IMR-90 (cell line): ENCODE measurements at regions not wholly inside any gene's neighbourhood (a gene's known extent, or its start where the extent isn't known, plus 50 kb on each side); places are given as distances from the start of the nearest gene placed in this dataset.

Experiments used
- ATAC-seq: fragments of 200-7000 bp; cut with Tn5 transposase; 2 replicates; pipeline ENCODE4 v1.9.1; 2020; ENCODE audit warnings: low read depth, mild to moderate bottlenecking, moderate library complexity
- BruUV-seq: library from RNA; stranded (reverse); fragments of 400-500 nt; replicated peaks from 2 replicates; lab custom pipeline; 2021; lab: Mats Ljungman, UMichigan
- CTCF ChIA-PET: fragments of 300-600 bp; formaldehyde crosslinking; extraction: SDS; loops from one replicate; lab custom pipeline; 2021; ENCODE audit warnings: antibody characterized with exemption; lab: Yijun Ruan, JAX
- POLR2A ChIA-PET: fragments of 300-600 bp; sonication (Branson Sonifier 250); formaldehyde crosslinking; loops from one replicate; lab custom pipeline; 2022; ENCODE audit warnings: antibody characterized with exemption; ENCODE audit not compliant: unreplicated experiment; lab: Charles Lee
- DNase-seq: peaks from one replicate; pipeline ENCODE4 v3.0.0; 2013
- H2AFZ ChIP-seq: replicated peaks from 2 replicates; pipeline ENCODE3; 2013; ENCODE audit warnings: low read length, mild to moderate bottlenecking; ENCODE audit not compliant: poor library complexity
- H2AK5ac ChIP-seq: 2 replicates; pipeline ENCODE4 v1.6.1; 2013; ENCODE audit warnings: low read depth, low read length, inconsistent platforms
- H2AK9ac ChIP-seq: replicated peaks from 2 replicates; pipeline ENCODE3; 2013; ENCODE audit warnings: mild to moderate bottlenecking, low read depth, low read length, moderate library complexity; ENCODE audit not compliant: poor library complexity
- H2BK120ac ChIP-seq: 2 replicates; pipeline ENCODE4 v1.6.1; 2013; ENCODE audit warnings: low read depth, low read length, inconsistent platforms
- H2BK15ac ChIP-seq: 3 replicates; pipeline ENCODE4 v1.6.1; 2013; ENCODE audit warnings: low read depth, low read length, inconsistent platforms
- H2BK20ac ChIP-seq: 2 replicates; pipeline ENCODE4 v1.6.1; 2013; ENCODE audit warnings: low read depth, mild to moderate bottlenecking, inconsistent platforms, low read length, moderate library complexity
- H2BK5ac ChIP-seq: 2 replicates; pipeline ENCODE4 v1.6.1; 2013; ENCODE audit warnings: mild to moderate bottlenecking, low read depth, low read length, inconsistent platforms; ENCODE audit not compliant: poor library complexity, severe bottlenecking
- H3K14ac ChIP-seq: replicated peaks from 2 replicates; pipeline ENCODE4 v1.6.1; 2013; ENCODE audit warnings: low read depth, low read length, inconsistent platforms
- H3K18ac ChIP-seq: 2 replicates; pipeline ENCODE4 v1.6.1; 2013; ENCODE audit warnings: low read depth, low read length, control low read depth
- H3K23ac ChIP-seq: 2 replicates; pipeline ENCODE4 v1.6.1; 2013; ENCODE audit warnings: low read depth, low read length, inconsistent platforms
- H3K27ac ChIP-seq: 2 replicates; pipeline ENCODE4 v1.5.1; 2013; ENCODE audit warnings: mild to moderate bottlenecking, control low read depth, low read length; ENCODE audit not compliant: insufficient read depth
- H3K27me3 ChIP-seq: 2 replicates; pipeline ENCODE4 v1.6.1; 2013; ENCODE audit warnings: low read length; ENCODE audit not compliant: control insufficient read depth, insufficient read depth
- H3K36me3 ChIP-seq: 2 replicates; pipeline ENCODE4 v1.6.1; 2013; ENCODE audit warnings: low read length, mixed read lengths; ENCODE audit not compliant: control insufficient read depth, insufficient read depth
- H3K4ac ChIP-seq: 2 replicates; pipeline ENCODE4 v1.6.1; 2013; ENCODE audit warnings: low read depth, low read length, inconsistent platforms
- H3K4me1 ChIP-seq: 2 replicates; pipeline ENCODE4 v1.6.1; 2013; ENCODE audit warnings: low read length, mixed read lengths; ENCODE audit not compliant: control insufficient read depth, insufficient read depth
- H3K4me2 ChIP-seq: 2 replicates; pipeline ENCODE4 v1.6.1; 2013; ENCODE audit warnings: low read depth, mild to moderate bottlenecking, control low read depth, low read length, moderate library complexity
- H3K4me3 ChIP-seq: 2 replicates; pipeline ENCODE4 v1.5.1; 2013; ENCODE audit warnings: low read depth, mild to moderate bottlenecking, control low read depth, low read length, moderate library complexity; ENCODE audit not compliant: insufficient read depth
- H3K56ac ChIP-seq: 2 replicates; pipeline ENCODE4 v1.6.1; 2013; ENCODE audit warnings: low read length, inconsistent platforms; ENCODE audit not compliant: insufficient read depth; ENCODE audit errors: extremely low read depth
- H3K79me1 ChIP-seq, 2 experiments: 2 replicates each; pipeline ENCODE4 v1.6.1; 2013; ENCODE audit warnings: low read length in 2 of 2, inconsistent platforms in 1 of 2, low read depth in 1 of 2
- H3K9ac ChIP-seq: 2 replicates; pipeline ENCODE4 v1.6.1; 2013; ENCODE audit warnings: low read depth, low read length, control low read depth
- H3K9me1 ChIP-seq: 2 replicates; pipeline ENCODE4 v1.6.1; 2013; ENCODE audit warnings: low read length, inconsistent platforms; ENCODE audit not compliant: insufficient read depth
- H3K9me3 ChIP-seq: 2 replicates; pipeline ENCODE4 v1.6.1; 2013; ENCODE audit warnings: low read length; ENCODE audit not compliant: control insufficient read depth, insufficient read depth
- H4K20me1 ChIP-seq: 2 replicates; pipeline ENCODE4 v1.6.1; 2013; ENCODE audit warnings: low read length, inconsistent platforms; ENCODE audit not compliant: insufficient read depth
- H4K5ac ChIP-seq: 2 replicates; pipeline ENCODE4 v1.6.1; 2013; ENCODE audit warnings: mild to moderate bottlenecking, low read depth, low read length, control low read depth
- H4K8ac ChIP-seq, 2 experiments: 2 replicates each; pipeline ENCODE4 v1.6.1; 2013; ENCODE audit warnings: low read depth in 2 of 2, low read length in 2 of 2, control low read depth in 1 of 2, inconsistent platforms in 1 of 2
- H4K91ac ChIP-seq: 2 replicates; pipeline ENCODE4 v1.6.1; 2013; ENCODE audit warnings: low read depth, low read length, inconsistent platforms; ENCODE audit not compliant: insufficient read depth
- CHD1 ChIP-seq: IDR thresholded peaks from 2 replicates; pipeline ENCODE4 v1.6.1; 2012; ENCODE audit warnings: low read depth, low read length, improper control_type of control experiment
- CTCF ChIP-seq: conservative IDR thresholded peaks from 2 replicates; pipeline ENCODE4 v1.5.1; 2012; ENCODE audit warnings: mild to moderate bottlenecking, low read depth, low read length, improper control_type of control experiment
- MAZ ChIP-seq: IDR thresholded peaks from 2 replicates; pipeline ENCODE4 v1.6.1; 2012; ENCODE audit warnings: low read depth, mild to moderate bottlenecking, low read length, improper control_type of control experiment, moderate library complexity, borderline replicate concordance
- MXI1 ChIP-seq: IDR thresholded peaks from 2 replicates; pipeline ENCODE4 v1.6.1; 2012; ENCODE audit warnings: low read depth, mild to moderate bottlenecking, low read length, moderate library complexity, borderline replicate concordance
- SMC3 ChIP-seq: fragments of 150-350 bp; IDR thresholded peaks from 2 replicates; pipeline ENCODE4 v1.6.1; 2016; ENCODE audit warnings: low read depth, mild to moderate bottlenecking, antibody characterized with exemption, low read length, moderate library complexity
- dilution Hi-C: fragments of 300-500 bp; cut with HindIII; formaldehyde crosslinking; loops from one replicate; pipeline ENCODE4 v1.14.3; 2018; ENCODE audit warnings: low sequenced_read_pairs; ENCODE audit not compliant: unreplicated experiment
- in situ Hi-C: fragments of 300-500 bp; cut with MboI; formaldehyde crosslinking; loops from 3 replicates; pipeline ENCODE4 v1.14.3; 2019; ENCODE audit warnings: low sequenced_read_pairs, inconsistent platforms, mixed read lengths
- intact Hi-C: fragments of 100-400 bp; cut with micrococcal nuclease; formaldehyde crosslinking; loops from 2 replicates; pipeline ENCODE4 v1.10.0; 2022

- TF ChIP-seq MXI1: no peak
- TF ChIP-seq MAZ: no peak
- no peak for TF ChIP-seq CTCF
- no peak for TF ChIP-seq SMC3
- TF ChIP-seq CHD1: no peak
- H3K18ac ChIP-seq: no peak overlapping the region
- H3K27ac ChIP-seq: no peak overlapping the region
- no peak overlapping the region for H3K56ac ChIP-seq
- no peak overlapping the region for H2AK9ac ChIP-seq
- H3K23ac ChIP-seq: no peak overlapping the region
- no peak overlapping the region for H3K9ac ChIP-seq
- H4K5ac ChIP-seq: no peak overlapping the region
- H3K4me1 ChIP-seq: no peaks in the 10 kb centered on the region
- in situ Hi-C loops (no loop called here), dilution Hi-C loops (no loop called here), intact Hi-C loops (no loop called here)
- POLR2A ChIA-PET: no interaction called here
- ATAC-seq: no peak
- H3K4ac ChIP-seq: no peak overlapping the region
- no peak overlapping the region for H3K4me3 ChIP-seq
- H3K9me1 ChIP-seq: no peaks in the 10 kb centered on the region
- no peak overlapping the region for H2BK15ac ChIP-seq
- CTCF ChIA-PET: no interaction called here
- H3K14ac ChIP-seq: no peak overlapping the region
- no peak overlapping the region for H2BK120ac ChIP-seq
- H2AFZ ChIP-seq: no peak overlapping the region
- H2BK5ac ChIP-seq: no peak overlapping the region
- BruUV-seq: no TSS peak
- H4K8ac ChIP-seq: no peak overlapping the region
- no peaks in the 10 kb centered on the region for H3K36me3 ChIP-seq
- H4K20me1 ChIP-seq: no peaks in the 10 kb centered on the region
- no peak for DNase-seq
- H3K79me1 ChIP-seq: no peaks in the 10 kb centered on the region
- no peak overlapping the region for H2AK5ac ChIP-seq
- no peak overlapping the region for H3K4me2 ChIP-seq
- no peak overlapping the region for H4K91ac ChIP-seq
- H2BK20ac ChIP-seq: no peak overlapping the region
- no peaks in the 10 kb centered on the region for H3K27me3 ChIP-seq
- H3K9me3 ChIP-seq: no peaks in the 10 kb centered on the region; the same call in 1 of the 2 replicates
These were observed 764.8 kb upstream of the ADGRB3 start for GRCh38 chr6:67870321-67870720.
